H54 (cell line): ENCODE measurements at regions not wholly inside any gene's neighbourhood (a gene's known extent, or its start where the extent isn't known, plus 50 kb on each side); places are given as distances from the start of the nearest gene placed in this dataset.
A peak's percentile ranks its signal among the peaks of the same experiment; 100 is the strongest.

Experiments used
- DNase-seq: peaks from one replicate; pipeline ENCODE4 v3.0.0; 2011; ENCODE audit warnings: low spot score, mixed read lengths; ENCODE audit not compliant: insufficient read length
- FAIRE-seq: peaks from 3 replicates; lab custom pipeline; 2011; peaks lifted over from hg19 to GRCh38; lab: Jason Lieb, UNC
- POLR2A ChIP-seq: IDR thresholded peaks from 2 replicates; pipeline ENCODE4 v1.6.1; 2011; ENCODE audit warnings: low read depth, mild to moderate bottlenecking, low read length

- DNase-seq (no peak), FAIRE-seq (no peak)
- no peak for TF ChIP-seq POLR2A
Measured at GRCh38 chr13:47841151-47841550, 159.9 kb downstream of the SUCLA2 start.

GRCh38 chr13:47837906-47838305 is 163.2 kb downstream of the SUCLA2 start:
- DNase-seq: no peak
- FAIRE-seq: no peak

GRCh38 chr13:47837104-47837880 is 163.8 kb downstream of the SUCLA2 start:
- FAIRE-seq (no peak), DNase-seq (no peak)
- no peak for TF ChIP-seq POLR2A

More at GRCh38 chr13:47837906-47838305, 163.2 kb downstream of the SUCLA2 start:
- TF ChIP-seq POLR2A: no peak

- FAIRE-seq: no peak
- no peak for TF ChIP-seq POLR2A
Measured at GRCh38 chr13:47835470-47836228, 165.4 kb downstream of the SUCLA2 start.

GRCh38 chr13:47832458-47832972 is 168.6 kb downstream of the SUCLA2 start:
- DNase-seq (no peak), FAIRE-seq (no peak)

More at GRCh38 chr13:47835470-47836228, 165.4 kb downstream of the SUCLA2 start:
- peak; percentile 26 for DNase-seq

GRCh38 chr13:47831265-47831664 is 169.8 kb downstream of the SUCLA2 start:
- DNase-seq (no peak), FAIRE-seq (no peak)
- no peak for TF ChIP-seq POLR2A

More at GRCh38 chr13:47832458-47832972, 168.6 kb downstream of the SUCLA2 start:
- no peak for TF ChIP-seq POLR2A

GRCh38 chr13:47829690-47830089 is 171.4 kb downstream of the SUCLA2 start:
- no peak for TF ChIP-seq POLR2A
- FAIRE-seq (no peak), DNase-seq (no peak)

GRCh38 chr13:47826471-47826870 is 174.6 kb downstream of the SUCLA2 start:
- no peak for TF ChIP-seq POLR2A
- no peak for FAIRE-seq

GRCh38 chr13:47822036-47822435 is 179.0 kb downstream of the SUCLA2 start:
- FAIRE-seq (no peak), DNase-seq (no peak)
- no peak for TF ChIP-seq POLR2A

More at GRCh38 chr13:47826471-47826870, 174.6 kb downstream of the SUCLA2 start:
- no peak for DNase-seq

GRCh38 chr13:47816831-47817230 is 184.2 kb downstream of the SUCLA2 start:
- DNase-seq: no peak
- TF ChIP-seq POLR2A: no peak
- no peak for FAIRE-seq

- no peak for FAIRE-seq
- TF ChIP-seq POLR2A: no peak
- no peak for DNase-seq
Measured at GRCh38 chr13:47813718-47814117, 187.4 kb downstream of the SUCLA2 start.

- DNase-seq (no peak), FAIRE-seq (no peak)
- no peak for TF ChIP-seq POLR2A
Measured at GRCh38 chr13:47809411-47809810, 191.7 kb downstream of the SUCLA2 start.

GRCh38 chr13:47803131-47803530 is 197.9 kb downstream of the SUCLA2 start:
- no peak for DNase-seq
- TF ChIP-seq POLR2A: no peak
- FAIRE-seq: no peak

- no peak for TF ChIP-seq POLR2A
- DNase-seq (no peak), FAIRE-seq (no peak)
Measured at GRCh38 chr13:47801555-47801954, 199.5 kb downstream of the SUCLA2 start.
